SK-N-SH (cell line): ENCODE measurements at regions not wholly inside any gene's neighbourhood (a gene's known extent, or its start where the extent isn't known, plus 50 kb on each side); places are given as distances from the start of the nearest gene placed in this dataset.

Experiments used
- CTCF ChIP-seq: fragments of 200-600 bp; sonication (generic); IDR thresholded peaks from 2 replicates; pipeline ENCODE4 v1.6.1; 2017; ENCODE audit warnings: antibody characterized with exemption, mild to moderate bottlenecking, moderate library complexity
- SIN3A ChIP-seq: IDR thresholded peaks from 2 replicates; pipeline ENCODE4 v1.6.1; 2012; ENCODE audit warnings: low read depth, mild to moderate bottlenecking, low read length, moderate library complexity, borderline replicate concordance

GRCh38 chr1:30317921-30318320 lies 405.5 kb downstream of the MATN1 start:
- TF ChIP-seq CTCF: no peak
- no peak for TF ChIP-seq SIN3A
